ENCODE measurements at regions not wholly inside any gene's neighbourhood (a gene's known extent, or its start where the extent isn't known, plus 50 kb on each side); places are given as distances from the start of the nearest gene placed in this dataset.
A peak's percentile ranks its signal among the peaks of the same experiment; 100 is the strongest.

- TF ChIP-seq CTCF (conservative IDR thresholded peaks at IDR 0.05; ENCODE audit: low read depth, low read length): no peak
- DNase-seq (ENCODE audit: low read depth): no peak
- H3K4me3 ChIP-seq (ENCODE audit: low read length): no peak overlapping the region
Measured at GRCh38 chr2:129188451-129188850, 791.0 kb upstream of the RAB6C start.

- H3K4me3 ChIP-seq (ENCODE audit: low read length): no peak overlapping the region
- no peak for DNase-seq (ENCODE audit: low read depth)
- no peak for TF ChIP-seq CTCF (conservative IDR thresholded peaks at IDR 0.05; ENCODE audit: low read depth, low read length)
Measured at GRCh38 chr2:129189617-129190319, 789.7 kb upstream of the RAB6C start.

- no peak for DNase-seq (ENCODE audit: low read depth)
- TF ChIP-seq CTCF (conservative IDR thresholded peaks at IDR 0.05; ENCODE audit: low read depth, low read length): no peak
- H3K4me3 ChIP-seq (ENCODE audit: low read length): no peak overlapping the region
Measured at GRCh38 chr2:129190494-129190893, 789.0 kb upstream of the RAB6C start.

GRCh38 chr2:129191530-129191929 is 787.9 kb upstream of the RAB6C start:
- TF ChIP-seq CTCF (conservative IDR thresholded peaks at IDR 0.05; ENCODE audit: low read depth, low read length): peak; percentile 8
- peak; percentile 16 for DNase-seq (ENCODE audit: low read depth)
- no peak overlapping the region for H3K4me3 ChIP-seq (ENCODE audit: low read length)

- DNase-seq (ENCODE audit: low read depth): no peak
Measured at GRCh38 chr2:129192117-129192516, 787.3 kb upstream of the RAB6C start.

GRCh38 chr2:129192841-129193253 is 786.6 kb upstream of the RAB6C start:
- peak; percentile 63 for DNase-seq (ENCODE audit: low read depth)
- no peak for TF ChIP-seq CTCF (conservative IDR thresholded peaks at IDR 0.05; ENCODE audit: low read depth, low read length)
- no peak overlapping the region for H3K4me3 ChIP-seq (ENCODE audit: low read length)

More at GRCh38 chr2:129192117-129192516, 787.3 kb upstream of the RAB6C start:
- TF ChIP-seq CTCF (conservative IDR thresholded peaks at IDR 0.05; ENCODE audit: low read depth, low read length): no peak
- H3K4me3 ChIP-seq (ENCODE audit: low read length): no peak overlapping the region

- TF ChIP-seq CTCF (conservative IDR thresholded peaks at IDR 0.05; ENCODE audit: low read depth, low read length): no peak
- no peak for DNase-seq (ENCODE audit: low read depth)
- no peak overlapping the region for H3K4me3 ChIP-seq (ENCODE audit: low read length)
Measured at GRCh38 chr2:129193961-129194360, 785.5 kb upstream of the RAB6C start.

Data from retinal pigment epithelial cell (primary cell).